ENCODE measurements at regions not wholly inside any gene's neighbourhood (a gene's known extent, or its start where the extent isn't known, plus 50 kb on each side); places are given as distances from the start of the nearest gene placed in this dataset.

GRCh38 chr1:48057249-48057648, 60.1 kb upstream of the TRABD2B start:
- Histone ChIP-seq H3K36me3 (ENCODE audit: insufficient read depth, low read length) (no peaks in the 10 kb centered on the region), H3K4me1 (ENCODE audit: insufficient read depth, low read length, severe bottlenecking) (no peaks in the 10 kb centered on the region), H3K27ac (ENCODE audit: low read depth, low read length, poor library complexity, severe bottlenecking) (no peak overlapping the region), H3K4me3 (ENCODE audit: low read depth, low read length, poor library complexity, severe bottlenecking) (no peak overlapping the region), H3K9ac (ENCODE audit: low read length) (no peak overlapping the region), H3K79me2 (ENCODE audit: insufficient read depth, low read length) (no peaks in the 10 kb centered on the region), H4K20me1 (ENCODE audit: insufficient read depth, low read length) (no peaks in the 10 kb centered on the region), H3K9me2 (ENCODE audit: low read depth, low read length) (no peaks in the 10 kb centered on the region), H3F3A (ENCODE audit: insufficient read depth, low read length) (no peaks in the 10 kb centered on the region), H3K4me2 (ENCODE audit: low read length) (no peak overlapping the region), H3K9me3 (ENCODE audit: low read length) (no peaks in the 10 kb centered on the region), H3K27me3 (ENCODE audit: insufficient read depth, low read length) (no peaks in the 10 kb centered on the region), H2AFZ (ENCODE audit: low read length) (no peak overlapping the region)
- TF ChIP-seq EZH2 (IDR thresholded peaks at IDR 0.05; ENCODE audit: borderline replicate concordance, low read length) (no peak), CTCF (IDR thresholded peaks at IDR 0.05; ENCODE audit: low read length) (no peak)

- Histone ChIP-seq H3K9me3 (ENCODE audit: low read length) (no peaks in the 10 kb centered on the region), H3K4me3 (ENCODE audit: low read depth, low read length, poor library complexity, severe bottlenecking) (no peak overlapping the region), H3K27me3 (ENCODE audit: insufficient read depth, low read length) (no peaks in the 10 kb centered on the region), H3K4me1 (ENCODE audit: insufficient read depth, low read length, severe bottlenecking) (no peaks in the 10 kb centered on the region), H3K36me3 (ENCODE audit: insufficient read depth, low read length) (no peaks in the 10 kb centered on the region), H3K9me2 (ENCODE audit: low read depth, low read length) (no peaks in the 10 kb centered on the region), H3K9ac (ENCODE audit: low read length) (no peak overlapping the region), H2AFZ (ENCODE audit: low read length) (no peak overlapping the region), H3F3A (ENCODE audit: insufficient read depth, low read length) (no peaks in the 10 kb centered on the region), H3K27ac (ENCODE audit: low read depth, low read length, poor library complexity, severe bottlenecking) (no peak overlapping the region), H3K79me2 (ENCODE audit: insufficient read depth, low read length) (no peaks in the 10 kb centered on the region), H4K20me1 (ENCODE audit: insufficient read depth, low read length) (no peaks in the 10 kb centered on the region), H3K4me2 (ENCODE audit: low read length) (no peak overlapping the region)
- no peak for TF ChIP-seq EZH2 (IDR thresholded peaks at IDR 0.05; ENCODE audit: borderline replicate concordance, low read length)
Observed at GRCh38 chr1:48055876-48056764, 58.9 kb upstream of the TRABD2B start.

DNA sequence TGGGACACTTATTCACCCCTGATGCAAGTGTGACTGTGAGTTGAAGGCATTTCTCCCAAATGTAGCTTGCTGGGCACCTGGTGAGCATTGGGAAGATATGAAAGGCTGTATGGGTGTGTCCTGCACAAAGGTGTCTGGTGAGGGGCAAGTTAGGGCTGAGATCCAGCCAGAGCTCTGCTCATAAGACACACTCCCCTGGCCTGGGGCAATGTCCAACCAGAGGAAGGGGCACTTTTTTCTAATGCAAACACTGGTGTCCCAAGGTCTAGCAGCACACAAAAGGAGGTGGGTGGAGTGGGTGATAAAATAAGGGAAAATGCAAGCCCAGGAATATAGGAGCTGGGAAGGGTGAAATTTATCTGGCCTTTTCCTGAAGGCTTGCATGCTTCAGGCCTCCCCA, 57.0 kb upstream of the TRABD2B start:
- H3K9ac ChIP-seq (ENCODE audit: low read length) = no peak overlapping the region
- no peaks in the 10 kb centered on the region for H3K36me3 ChIP-seq (ENCODE audit: insufficient read depth, low read length)
- H3K9me2 ChIP-seq (ENCODE audit: low read depth, low read length) = no peaks in the 10 kb centered on the region
- no peaks in the 10 kb centered on the region for H4K20me1 ChIP-seq (ENCODE audit: insufficient read depth, low read length)
- H3F3A ChIP-seq (ENCODE audit: insufficient read depth, low read length) = no peaks in the 10 kb centered on the region
- no peaks in the 10 kb centered on the region for H3K79me2 ChIP-seq (ENCODE audit: insufficient read depth, low read length)
- no peaks in the 10 kb centered on the region for H3K9me3 ChIP-seq (ENCODE audit: low read length)
- H3K27ac ChIP-seq (ENCODE audit: low read depth, low read length, poor library complexity, severe bottlenecking) = no peak overlapping the region
- H3K4me1 ChIP-seq (ENCODE audit: insufficient read depth, low read length, severe bottlenecking) = no peaks in the 10 kb centered on the region
- no peak overlapping the region for H2AFZ ChIP-seq (ENCODE audit: low read length)
- H3K4me3 ChIP-seq (ENCODE audit: low read depth, low read length, poor library complexity, severe bottlenecking) = no peak overlapping the region
- no peaks in the 10 kb centered on the region for H3K27me3 ChIP-seq (ENCODE audit: insufficient read depth, low read length)
- TF ChIP-seq EZH2 (IDR thresholded peaks at IDR 0.05; ENCODE audit: borderline replicate concordance, low read length) (no peak), CTCF (IDR thresholded peaks at IDR 0.05; ENCODE audit: low read length) (no peak)
- H3K4me2 ChIP-seq (ENCODE audit: low read length) = no peak overlapping the region

GRCh38 chr1:48052923-48053291, 55.7 kb upstream of the TRABD2B start:
- H3K36me3 ChIP-seq (ENCODE audit: insufficient read depth, low read length) = no peaks in the 10 kb centered on the region
- no peak overlapping the region for H3K4me2 ChIP-seq (ENCODE audit: low read length)
- no peaks in the 10 kb centered on the region for H4K20me1 ChIP-seq (ENCODE audit: insufficient read depth, low read length)
- H3F3A ChIP-seq (ENCODE audit: insufficient read depth, low read length) = no peaks in the 10 kb centered on the region
- no peak overlapping the region for H3K4me3 ChIP-seq (ENCODE audit: low read depth, low read length, poor library complexity, severe bottlenecking)
- no peaks in the 10 kb centered on the region for H3K79me2 ChIP-seq (ENCODE audit: insufficient read depth, low read length)
- no peak overlapping the region for H2AFZ ChIP-seq (ENCODE audit: low read length)
- H3K9me3 ChIP-seq (ENCODE audit: low read length) = no peaks in the 10 kb centered on the region
- no peaks in the 10 kb centered on the region for H3K9me2 ChIP-seq (ENCODE audit: low read depth, low read length)
- no peaks in the 10 kb centered on the region for H3K4me1 ChIP-seq (ENCODE audit: insufficient read depth, low read length, severe bottlenecking)
- no peak overlapping the region for H3K27ac ChIP-seq (ENCODE audit: low read depth, low read length, poor library complexity, severe bottlenecking)
- no peak overlapping the region for H3K9ac ChIP-seq (ENCODE audit: low read length)
- TF ChIP-seq CTCF (IDR thresholded peaks at IDR 0.05; ENCODE audit: low read length) = no peak
- no peak for TF ChIP-seq EZH2 (IDR thresholded peaks at IDR 0.05; ENCODE audit: borderline replicate concordance, low read length)
- no peaks in the 10 kb centered on the region for H3K27me3 ChIP-seq (ENCODE audit: insufficient read depth, low read length)

Data from OCI-LY1 (cell line).